Muscle of leg (tissue), 3 donors: ENCODE measurements at regions not wholly inside any gene's neighbourhood (a gene's known extent, or its start where the extent isn't known, plus 50 kb on each side); places are given as distances from the start of the nearest gene placed in this dataset.
A peak's percentile ranks its signal among the peaks of the same experiment; 100 is the strongest.

Source experiments
- DNase-seq: peaks from one replicate; pipeline ENCODE4 v3.0.0; 2013
- H3K27ac ChIP-seq: one replicate; pipeline ENCODE4 v1.5.1; 2013; ENCODE audit warnings: mild to moderate bottlenecking, low read length, control low read depth
- H3K27me3 ChIP-seq: one replicate; pipeline ENCODE4 v1.6.1; 2013; ENCODE audit warnings: low read length; ENCODE audit not compliant: control insufficient read depth, insufficient read depth
- H3K36me3 ChIP-seq: one replicate; pipeline ENCODE4 v1.6.1; 2013; ENCODE audit warnings: low read length; ENCODE audit not compliant: control insufficient read depth, insufficient read depth
- H3K4me1 ChIP-seq: one replicate; pipeline ENCODE4 v1.6.1; 2013; ENCODE audit warnings: low read length; ENCODE audit not compliant: control insufficient read depth, insufficient read depth
- H3K4me3 ChIP-seq: one replicate; pipeline ENCODE4 v1.5.1; 2013; ENCODE audit warnings: low read length, control low read depth
- H3K9me3 ChIP-seq: replicated peaks from 2 replicates; pipeline ENCODE4 v1.6.1; 2013; ENCODE audit warnings: low read depth, low read length; ENCODE audit not compliant: control insufficient read depth
- whole genome bisulfite sequencing: methylation state at CpG from one replicate; pipeline ENCODE4 v1.1.5; 2013; ENCODE audit warnings: missing lambda C conversion rate; ENCODE audit not compliant: insufficient coverage; 5-methylcytosine and 5-hydroxymethylcytosine counted together

- Histone ChIP-seq H3K4me1 (no peaks in the 10 kb centered on the region), H3K27me3 (no peaks in the 10 kb centered on the region), H3K27ac (no peak overlapping the region), H3K4me3 (no peak overlapping the region), H3K36me3 (no peaks in the 10 kb centered on the region), H3K9me3 (no peaks in the 10 kb centered on the region)
- WGBS: no CpG with 5 or more reads among the region's 5 CpGs
- peak; percentile 77 for DNase-seq
Observed at GRCh38 chr2:67516362-67516761, 119.2 kb downstream of the ETAA1 start.

- H3K4me1 ChIP-seq: no peaks in the 10 kb centered on the region
- H3K4me3 ChIP-seq: no peak overlapping the region
- 71% methylated on average over 1 of the region's 2 CpGs for whole genome bisulfite sequencing
- H3K27me3 ChIP-seq: no peaks in the 10 kb centered on the region
- H3K36me3 ChIP-seq: no peaks in the 10 kb centered on the region
- no peaks in the 10 kb centered on the region for H3K9me3 ChIP-seq
- DNase-seq: peak; percentile 36
- peak overlapping the region; percentile 23 for H3K27ac ChIP-seq
Observed at GRCh38 chr2:67516899-67517530, 119.9 kb downstream of the ETAA1 start.

- H3K27ac ChIP-seq: no peak overlapping the region
- H3K4me1 ChIP-seq: no peaks in the 10 kb centered on the region
- H3K27me3 ChIP-seq: no peaks in the 10 kb centered on the region
- no CpG with 5 or more reads among the region's 1 CpG for WGBS
- no peaks in the 10 kb centered on the region for H3K36me3 ChIP-seq
- no peak for DNase-seq
- no peak overlapping the region for H3K4me3 ChIP-seq
- H3K9me3 ChIP-seq: no peaks in the 10 kb centered on the region
Observed at GRCh38 chr2:67522148-67522547, 125.0 kb downstream of the ETAA1 start.

- DNase-seq: no peak
- WGBS: 60% methylated on average over 1 of the region's 2 CpGs
- Histone ChIP-seq H3K27ac (no peak overlapping the region), H3K9me3 (no peaks in the 10 kb centered on the region), H3K4me3 (no peak overlapping the region), H3K36me3 (no peaks in the 10 kb centered on the region), H3K4me1 (no peaks in the 10 kb centered on the region), H3K27me3 (no peaks in the 10 kb centered on the region)
Observed at GRCh38 chr2:67524213-67524612, 127.1 kb downstream of the ETAA1 start.

DNA sequence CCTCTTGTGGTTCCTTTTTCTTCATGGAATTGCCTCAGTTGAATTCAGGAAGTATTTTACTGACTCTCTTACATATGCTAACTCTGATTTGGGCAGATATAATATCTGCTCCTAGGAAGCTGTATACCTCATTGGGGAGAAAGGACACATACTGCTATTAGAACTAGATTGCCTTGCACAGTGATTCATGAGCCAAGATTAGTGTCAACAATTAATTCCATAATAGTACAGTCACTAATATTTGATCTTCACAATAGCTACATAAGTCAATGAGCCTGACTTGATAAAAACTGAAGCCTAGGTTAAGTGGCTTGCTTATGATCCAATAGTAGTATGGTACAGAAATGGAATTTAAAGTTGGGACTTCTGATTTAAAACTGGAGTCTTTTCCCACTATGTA is 127.6 kb downstream of the ETAA1 start:
- Histone ChIP-seq H3K36me3 (no peaks in the 10 kb centered on the region), H3K27ac (no peak overlapping the region)

DNA sequence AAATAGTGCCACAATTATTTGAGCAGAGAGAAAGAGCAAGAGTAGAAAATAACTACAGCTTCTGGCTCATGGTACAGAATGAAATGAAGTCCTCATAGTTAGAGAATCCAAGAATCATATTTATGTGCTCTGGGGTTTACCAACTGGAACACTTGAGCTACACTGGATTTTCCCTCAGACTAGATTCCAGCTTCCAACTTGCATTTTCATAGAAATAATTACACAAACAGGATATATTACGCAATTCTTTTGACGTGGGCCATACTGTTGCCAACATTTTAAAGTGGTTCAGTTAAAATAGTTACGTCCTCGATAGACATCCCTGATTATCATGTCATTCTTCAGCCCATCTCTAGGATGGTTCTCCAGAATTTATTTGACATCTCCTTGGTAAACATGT is 129.2 kb downstream of the ETAA1 start:
- H3K27ac ChIP-seq: no peak overlapping the region
- no CpG with 5 or more reads among the region's 4 CpGs for WGBS
- H3K9me3 ChIP-seq: no peaks in the 10 kb centered on the region
- no peaks in the 10 kb centered on the region for H3K27me3 ChIP-seq
- peak; percentile 88 for DNase-seq
- H3K4me3 ChIP-seq: no peak overlapping the region
- H3K36me3 ChIP-seq: no peaks in the 10 kb centered on the region
- no peaks in the 10 kb centered on the region for H3K4me1 ChIP-seq

More for the DNA sequence above, 127.6 kb downstream of the ETAA1 start:
- Histone ChIP-seq H3K27me3 (no peaks in the 10 kb centered on the region), H3K4me3 (no peak overlapping the region), H3K9me3 (no peaks in the 10 kb centered on the region), H3K4me1 (no peaks in the 10 kb centered on the region)
- no peak for DNase-seq

DNA sequence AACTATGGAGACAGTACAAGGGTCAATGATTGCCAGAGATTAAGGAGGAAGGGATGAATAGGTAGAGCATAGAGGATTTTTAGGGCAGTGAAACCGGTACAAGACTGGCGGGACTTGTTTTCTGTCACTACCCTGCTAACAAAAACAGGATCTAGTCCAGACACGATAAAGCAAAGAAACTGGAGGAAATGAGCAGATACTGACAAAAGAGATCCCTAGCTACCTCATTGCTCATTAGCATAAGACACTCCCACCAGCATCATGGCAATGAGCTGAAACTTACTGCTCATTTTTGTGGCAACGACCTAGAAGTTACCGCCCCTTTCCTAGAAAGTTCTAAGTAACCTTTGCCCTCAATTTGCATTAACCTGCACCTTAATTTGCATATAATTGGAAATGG is 131.2 kb downstream of the ETAA1 start:
- Histone ChIP-seq H3K27me3 (no peaks in the 10 kb centered on the region), H3K36me3 (no peaks in the 10 kb centered on the region), H3K4me1 (no peaks in the 10 kb centered on the region), H3K4me3 (no peak overlapping the region), H3K9me3 (no peaks in the 10 kb centered on the region), H3K27ac (no peak overlapping the region)
- 94% methylated on average over 2 of the region's 5 CpGs for WGBS
- DNase-seq: no peak

- no peaks in the 10 kb centered on the region for H3K36me3 ChIP-seq
- H3K9me3 ChIP-seq: no peaks in the 10 kb centered on the region
- 0% methylated on average over 1 of the region's 1 CpG for WGBS
- H3K4me1 ChIP-seq: no peaks in the 10 kb centered on the region
- H3K4me3 ChIP-seq: no peak overlapping the region
- H3K27me3 ChIP-seq: no peaks in the 10 kb centered on the region
- DNase-seq: peak; percentile 32
- no peak overlapping the region for H3K27ac ChIP-seq
Observed at GRCh38 chr2:67532387-67532786, 135.3 kb downstream of the ETAA1 start.

DNA sequence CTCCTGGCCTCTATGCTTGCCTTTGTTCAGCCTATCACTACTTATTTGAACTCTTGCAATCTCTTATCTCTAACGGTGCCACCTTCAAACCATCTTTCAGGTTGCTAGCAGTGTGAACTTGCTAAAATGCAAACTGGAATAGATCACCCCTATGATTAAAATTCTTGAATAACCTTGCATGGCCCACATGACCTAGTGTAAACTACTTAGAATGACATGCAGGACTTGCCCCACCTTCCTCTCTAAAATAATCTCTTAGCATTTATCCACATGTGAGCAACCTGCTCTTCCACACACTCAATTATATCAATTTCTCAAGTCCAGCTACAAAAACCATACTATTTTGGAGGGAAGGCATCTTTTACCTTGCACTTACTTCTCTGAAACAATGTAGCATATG is 137.6 kb downstream of the ETAA1 start:
- Histone ChIP-seq H3K9me3 (peaks cover 2% of the 10 kb centered on the region), H3K4me3 (no peak overlapping the region), H3K27me3 (no peaks in the 10 kb centered on the region), H3K27ac (no peak overlapping the region), H3K4me1 (no peaks in the 10 kb centered on the region), H3K36me3 (no peaks in the 10 kb centered on the region)
- no peak for DNase-seq
- WGBS: 90% methylated on average over 1 of the region's 1 CpG

- Histone ChIP-seq H3K27me3 (no peaks in the 10 kb centered on the region), H3K4me1 (no peaks in the 10 kb centered on the region), H3K27ac (no peak overlapping the region), H3K4me3 (no peak overlapping the region), H3K36me3 (no peaks in the 10 kb centered on the region), H3K9me3 (peaks cover 19% of the 10 kb centered on the region)
- DNase-seq: no peak
- WGBS: no CpG with 5 or more reads among the region's 1 CpG
Observed at GRCh38 chr2:67540962-67541361, 143.8 kb downstream of the ETAA1 start.

DNA sequence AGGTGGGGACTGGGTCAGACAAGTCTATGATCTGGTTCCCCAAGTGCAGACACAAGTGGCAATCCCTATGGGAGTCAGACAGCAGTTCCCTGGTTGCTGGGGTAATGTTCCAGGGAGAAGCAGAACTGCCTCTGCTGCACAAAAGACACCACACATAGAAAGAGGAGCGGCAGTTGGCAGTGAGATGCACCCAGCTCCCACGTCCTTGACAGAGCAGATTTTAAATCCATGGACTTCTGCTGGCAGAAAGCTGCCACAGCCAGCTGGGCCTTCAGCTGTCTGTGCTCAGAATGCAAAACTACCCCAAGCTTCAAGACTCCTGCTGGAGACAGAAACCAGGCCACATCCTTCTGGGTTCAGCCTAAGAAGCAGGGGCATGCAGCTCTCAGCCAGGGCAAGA is 147.2 kb downstream of the ETAA1 start:
- H3K9me3 ChIP-seq: peaks cover 19% of the 10 kb centered on the region
- no peak overlapping the region for H3K4me3 ChIP-seq
- no peaks in the 10 kb centered on the region for H3K27me3 ChIP-seq
- H3K4me1 ChIP-seq: no peaks in the 10 kb centered on the region
- DNase-seq: no peak
- no peaks in the 10 kb centered on the region for H3K36me3 ChIP-seq
- 42% methylated on average over 2 of the region's 2 CpGs for WGBS
- H3K27ac ChIP-seq: no peak overlapping the region
